CD4-positive, alpha-beta T cell (primary cell): ENCODE measurements at regions not wholly inside any gene's neighbourhood (a gene's known extent, or its start where the extent isn't known, plus 50 kb on each side); places are given as distances from the start of the nearest gene placed in this dataset.
"Not testable (repeated sequence)": the region's sequence is repeated elsewhere in the genome, so short reads cannot be mapped to it uniquely, and the experiment has no call there.

Source experiments
- ATAC-seq: fragments of 200-7000 bp; cut with Tn5 transposase; one replicate; pipeline ENCODE4 v1.10.0; 2022; ENCODE audit warnings: mild to moderate bottlenecking; ENCODE audit not compliant: poor library complexity
- CTCF ChIA-PET: fragments of 350-600 bp; sonication (Branson Sonifier 250); formaldehyde crosslinking; loops from one replicate; lab custom pipeline; 2021; ENCODE audit warnings: antibody characterized with exemption, inconsistent platforms; lab: Charles Lee
- POLR2A ChIA-PET: fragments of 350-600 bp; sonication (Branson Sonifier 250); formaldehyde crosslinking; loops from one replicate; lab custom pipeline; 2021; ENCODE audit warnings: antibody characterized with exemption, inconsistent platforms; lab: Charles Lee
- DNase-seq, 14 experiments: peaks; one replicate each; pipeline ENCODE4 v3.0.0-alpha.2; 2013 to 2020; ENCODE audit warnings: mixed read lengths in 2 of 14
- H3K27ac ChIP-seq, 2 donors: one replicate each; pipeline versions ENCODE4 v1.5.1 to v1.7.0; 2013; ENCODE audit warnings: low read length in 2 of 2, low read depth in 1 of 2, mild to moderate bottlenecking in 1 of 2
- H3K27me3 ChIP-seq, 2 experiments: 1 replicate in 1 of 2; 2 replicates in 1 of 2; pipeline versions ENCODE4 v1.6.1 to v1.7.0; 2013; ENCODE audit warnings: low read length in 2 of 2, control low read depth in 1 of 2, mild to moderate bottlenecking in 1 of 2, moderate library complexity in 1 of 2; ENCODE audit not compliant: insufficient read depth in 2 of 2, control insufficient read depth in 1 of 2
- H3K36me3 ChIP-seq: one replicate; pipeline ENCODE4 v1.6.1; 2013; ENCODE audit warnings: low read length, control low read depth; ENCODE audit not compliant: insufficient read depth
- H3K4me1 ChIP-seq: one replicate; pipeline ENCODE4 v1.6.1; 2013; ENCODE audit warnings: low read length, control low read depth; ENCODE audit not compliant: insufficient read depth
- H3K4me3 ChIP-seq: one replicate; pipeline ENCODE4 v1.5.1; 2013; ENCODE audit warnings: mild to moderate bottlenecking, low read length, moderate library complexity
- H3K9me3 ChIP-seq, 2 experiments: 1 replicate in 1 of 2; 2 replicates in 1 of 2; pipeline versions ENCODE4 v1.6.1 to v1.7.0; 2013; ENCODE audit warnings: low read length in 2 of 2, mild to moderate bottlenecking in 2 of 2, control low read depth in 1 of 2, moderate library complexity in 1 of 2; ENCODE audit not compliant: control insufficient read depth in 1 of 2, insufficient read depth in 1 of 2
- H3K27ac Mint-ChIP-seq: one replicate; pipeline ENCODE4 v1.8.0; 2020; ENCODE audit warnings: mixed read lengths
- H3K27me3 Mint-ChIP-seq: one replicate; pipeline ENCODE4 v1.8.0; 2021; ENCODE audit warnings: mixed read lengths
- H3K36me3 Mint-ChIP-seq: one replicate; pipeline ENCODE4 v1.8.0; 2021; ENCODE audit warnings: low read depth, mixed read lengths
- H3K4me1 Mint-ChIP-seq: one replicate; pipeline ENCODE4 v1.8.0; 2021; ENCODE audit warnings: low read depth, mixed read lengths
- H3K4me3 Mint-ChIP-seq: one replicate; pipeline ENCODE4 v1.8.0; 2020; ENCODE audit warnings: mild to moderate bottlenecking, mixed read lengths
- H3K9me3 Mint-ChIP-seq: one replicate; pipeline ENCODE4 v1.8.0; 2020; ENCODE audit warnings: mixed read lengths
- intact Hi-C, 2 experiments: fragments of 100-400 bp; cut with DNase I in 1 of 2; cut with micrococcal nuclease in 1 of 2; formaldehyde crosslinking; loops; one replicate each; pipeline versions ENCODE4 v1.15.1 to v1.9.0; 2023 to 2025; cut with DNase I, micrococcal nuclease

- H3K27me3 Mint-ChIP-seq, H3K27ac Mint-ChIP-seq, intact Hi-C loops, H3K4me3 ChIP-seq, POLR2A ChIA-PET, CTCF ChIA-PET, H3K27me3 ChIP-seq, H3K9me3 ChIP-seq, ATAC-seq, H3K9me3 Mint-ChIP-seq, H3K36me3 Mint-ChIP-seq, H3K36me3 ChIP-seq, H3K4me3 Mint-ChIP-seq, H3K27ac ChIP-seq, H3K4me1 ChIP-seq, H3K4me1 Mint-ChIP-seq, DNase-seq: not testable (repeated sequence)
Measured at GRCh38 chr11:49579492-49579891, 371.1 kb upstream of the FOLH1 start.

- H3K9me3 Mint-ChIP-seq, H3K4me3 Mint-ChIP-seq, H3K9me3 ChIP-seq, H3K36me3 ChIP-seq, DNase-seq, H3K36me3 Mint-ChIP-seq, H3K27me3 Mint-ChIP-seq, H3K4me3 ChIP-seq, intact Hi-C loops, H3K27ac ChIP-seq, ATAC-seq, H3K27me3 ChIP-seq, H3K4me1 Mint-ChIP-seq, CTCF ChIA-PET, H3K4me1 ChIP-seq, POLR2A ChIA-PET, H3K27ac Mint-ChIP-seq: not testable (repeated sequence)
Measured at GRCh38 chr11:49585495-49585894, 366.7 kb upstream of the OR4C13 start.

GRCh38 chr11:49608892-49609291, 343.3 kb upstream of the OR4C13 start:
- H3K9me3 ChIP-seq, H3K36me3 ChIP-seq, intact Hi-C loops, H3K4me1 Mint-ChIP-seq, H3K27ac ChIP-seq, H3K4me1 ChIP-seq, H3K27me3 Mint-ChIP-seq, DNase-seq, H3K9me3 Mint-ChIP-seq, CTCF ChIA-PET, H3K4me3 ChIP-seq, H3K27ac Mint-ChIP-seq, H3K4me3 Mint-ChIP-seq, POLR2A ChIA-PET, H3K36me3 Mint-ChIP-seq, H3K27me3 ChIP-seq, ATAC-seq: not testable (repeated sequence)

- H3K36me3 Mint-ChIP-seq, H3K4me1 Mint-ChIP-seq, H3K4me3 ChIP-seq, H3K36me3 ChIP-seq, H3K9me3 Mint-ChIP-seq, ATAC-seq, H3K27me3 Mint-ChIP-seq, intact Hi-C loops, H3K9me3 ChIP-seq, H3K27ac ChIP-seq, DNase-seq, POLR2A ChIA-PET, H3K27ac Mint-ChIP-seq, H3K4me1 ChIP-seq, H3K27me3 ChIP-seq, CTCF ChIA-PET, H3K4me3 Mint-ChIP-seq: not testable (repeated sequence)
Measured at GRCh38 chr11:49623872-49624271, 328.3 kb upstream of the OR4C13 start.

- H3K27me3 ChIP-seq, H3K9me3 Mint-ChIP-seq, POLR2A ChIA-PET, H3K4me3 Mint-ChIP-seq, CTCF ChIA-PET, H3K9me3 ChIP-seq, H3K27me3 Mint-ChIP-seq, H3K4me1 ChIP-seq, H3K36me3 Mint-ChIP-seq, H3K4me3 ChIP-seq, H3K27ac ChIP-seq, intact Hi-C loops, H3K4me1 Mint-ChIP-seq, H3K36me3 ChIP-seq, H3K27ac Mint-ChIP-seq, ATAC-seq, DNase-seq: not testable (repeated sequence)
Measured at GRCh38 chr11:49670705-49671104, 281.5 kb upstream of the OR4C13 start.

- H3K27ac Mint-ChIP-seq, H3K9me3 ChIP-seq, DNase-seq, ATAC-seq, H3K4me1 ChIP-seq, CTCF ChIA-PET, H3K4me3 ChIP-seq, POLR2A ChIA-PET, H3K4me1 Mint-ChIP-seq, H3K27ac ChIP-seq, H3K27me3 Mint-ChIP-seq, H3K36me3 Mint-ChIP-seq, intact Hi-C loops, H3K4me3 Mint-ChIP-seq, H3K27me3 ChIP-seq, H3K36me3 ChIP-seq: not testable (repeated sequence)
- H3K9me3 Mint-ChIP-seq: peaks cover 11% of the 10 kb centered on the region
Measured at GRCh38 chr11:49702121-49702520, 250.1 kb upstream of the OR4C13 start.

GRCh38 chr11:49750447-49750846, 201.7 kb upstream of the OR4C13 start:
- H3K27ac ChIP-seq, CTCF ChIA-PET, H3K27me3 ChIP-seq, H3K9me3 Mint-ChIP-seq, DNase-seq, H3K4me1 Mint-ChIP-seq, H3K36me3 ChIP-seq, H3K27me3 Mint-ChIP-seq, H3K9me3 ChIP-seq, intact Hi-C loops, H3K4me3 ChIP-seq, POLR2A ChIA-PET, H3K36me3 Mint-ChIP-seq, H3K27ac Mint-ChIP-seq, H3K4me1 ChIP-seq, ATAC-seq, H3K4me3 Mint-ChIP-seq: not testable (repeated sequence)
